Gastrocnemius medialis (tissue), 4 donors: ENCODE measurements at regions not wholly inside any gene's neighbourhood (a gene's known extent, or its start where the extent isn't known, plus 50 kb on each side); places are given as distances from the start of the nearest gene placed in this dataset.

Experiments
- ATAC-seq, 2 donors: fragments of 150-250 bp; one replicate each; pipeline ENCODE4 v1.9.1; 2016
- DNase-seq, 2 donors: peaks; one replicate each; pipeline ENCODE4 v3.0.0-alpha.2; 2019
- H3K27ac ChIP-seq, 4 donors: fragments of 200-600 bp; sonication (generic); 1 replicate in 1 of 4; 2 replicates in 3 of 4; pipeline ENCODE4 v1.5.1; 2016 to 2018; ENCODE audit warnings: mild to moderate bottlenecking in 2 of 4, moderate library complexity in 1 of 4
- H3K27me3 ChIP-seq, 3 donors: fragments of 200-600 bp; sonication (generic) in 2 of 3; 1 replicate in 1 of 3; 2 replicates in 2 of 3; pipeline versions ENCODE4 v1.5.1 to v1.6.0; 2016 to 2019; ENCODE audit warnings: mild to moderate bottlenecking in 1 of 3, moderate library complexity in 1 of 3
- H3K36me3 ChIP-seq, 2 donors: fragments of 200-600 bp; sonication (generic) in 1 of 2; one replicate each; pipeline ENCODE4 v1.5.1; 2017 to 2018
- H3K4me1 ChIP-seq, 2 donors: fragments of 200-600 bp; sonication (generic) in 1 of 2; one replicate each; pipeline ENCODE4 v1.5.1; 2016 to 2017; ENCODE audit warnings: mild to moderate bottlenecking in 2 of 2
- H3K4me3 ChIP-seq, 4 donors: fragments of 200-600 bp; sonication (generic) in 3 of 4; 1 replicate in 1 of 4; 2 replicates in 3 of 4; pipeline ENCODE4 v1.5.1; 2016 to 2019; ENCODE audit warnings: mild to moderate bottlenecking in 2 of 4
- H3K9me3 ChIP-seq, 3 donors: fragments of 200-600 bp; sonication (generic) in 2 of 3; 1 replicate in 1 of 3; 2 replicates in 2 of 3; pipeline ENCODE4 v1.5.1; 2016 to 2019
- CTCF ChIP-seq, 5 experiments: fragments of 450-650 bp in 3 of 5; fragments of 200-600 bp in 2 of 5; sonication (generic) in 2 of 5; IDR thresholded peaks in 4 of 5; conservative IDR thresholded peaks in 1 of 5; 1 replicate in 4 of 5; 2 replicates in 1 of 5; pipeline ENCODE4 v1.5.1; 2016 to 2019; ENCODE audit warnings: antibody characterized with exemption in 5 of 5, mild to moderate bottlenecking in 3 of 5, moderate library complexity in 3 of 5
- POLR2A ChIP-seq, 2 donors: fragments of 450-650 bp; IDR thresholded peaks; one replicate each; pipeline ENCODE4 v1.6.1; 2017; ENCODE audit warnings: antibody characterized with exemption in 2 of 2, mild to moderate bottlenecking in 2 of 2, moderate library complexity in 2 of 2
- in situ Hi-C, 4 donors: fragments of 200-750 bp; cut with MboI; loops; one replicate each; pipeline versions ENCODE4 v1.15.0 to v1.8.0; 2017; ENCODE audit warnings: low sequenced_read_pairs in 4 of 4
- intact Hi-C: fragments of 100-400 bp; cut with DNase I; formaldehyde crosslinking; loops from one replicate; pipeline ENCODE4 v1.15.1; 2023; ENCODE audit warnings: low total_unique reads

GRCh38 chr7:115474137-115474536, 552.2 kb downstream of the MDFIC start:
- in situ Hi-C loops (no loop called here), intact Hi-C loops (no loop called here)
- no peak overlapping the region for H3K4me3 ChIP-seq
- H3K4me1 ChIP-seq = no peaks in the 10 kb centered on the region
- no peaks in the 10 kb centered on the region for H3K9me3 ChIP-seq
- ATAC-seq (no peak), DNase-seq (no peak)
- H3K27me3 ChIP-seq = peaks cover 0 to 17% (median 4%) of the 10 kb centered on the region in 3 donors
- no peak overlapping the region for H3K27ac ChIP-seq
- TF ChIP-seq CTCF (IDR thresholded peaks at IDR 0.05 in 4 of 5, conservative IDR thresholded peaks at IDR 0.05 in 1 of 5) = no peak
- TF ChIP-seq POLR2A (IDR thresholded peaks at IDR 0.05) = no peak
- no peaks in the 10 kb centered on the region for H3K36me3 ChIP-seq

GRCh38 chr7:115471891-115472290, 550.0 kb downstream of the MDFIC start:
- H3K27me3 ChIP-seq = peaks cover 0 to 3% (median 0%) of the 10 kb centered on the region in 3 donors

DNA sequence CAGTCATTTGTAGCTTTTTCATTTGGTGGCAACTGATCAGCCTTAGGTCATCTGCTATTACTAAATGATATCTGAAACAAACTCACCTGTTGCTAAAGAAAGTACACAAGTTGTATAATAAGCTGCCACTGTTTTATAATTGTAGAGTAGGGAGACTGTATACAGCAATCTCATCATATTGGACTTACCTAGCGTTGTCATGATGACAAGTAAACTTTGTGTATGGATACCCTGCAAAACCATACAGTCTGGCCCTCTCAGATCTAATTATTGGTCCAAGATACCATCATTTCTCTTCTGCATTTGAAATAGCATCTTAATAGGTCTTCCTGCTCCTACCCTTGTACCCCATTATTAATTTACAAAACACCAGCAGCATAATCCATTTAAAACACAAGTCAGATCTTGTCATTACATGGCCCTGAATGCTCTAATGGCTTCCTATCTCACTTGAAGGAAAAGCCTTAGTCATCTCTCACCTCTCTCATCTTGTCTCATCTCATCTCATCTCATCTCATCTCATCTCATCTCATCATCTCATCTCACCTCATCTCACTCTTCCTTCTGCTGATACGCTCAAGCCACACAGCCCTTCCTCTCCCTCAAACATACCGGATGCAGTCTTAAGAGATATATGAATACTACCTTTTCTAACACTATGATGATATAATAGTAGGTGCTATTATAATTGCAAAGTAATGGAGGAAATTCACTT, 540.6 kb downstream of the MDFIC start:
- intact Hi-C loops = no loop called here
- no peaks in the 10 kb centered on the region for H3K4me1 ChIP-seq
- ATAC-seq = no peak
- H3K27me3 ChIP-seq = no peaks in the 10 kb centered on the region
- no peaks in the 10 kb centered on the region for H3K9me3 ChIP-seq
- in situ Hi-C loops = no loop called here
- H3K27ac ChIP-seq = no peak overlapping the region
- H3K36me3 ChIP-seq = no peaks in the 10 kb centered on the region
- no peak for DNase-seq
- H3K4me3 ChIP-seq = no peak overlapping the region
- no peak for TF ChIP-seq POLR2A (IDR thresholded peaks at IDR 0.05)
- no peak for TF ChIP-seq CTCF (IDR thresholded peaks at IDR 0.05 in 4 of 5, conservative IDR thresholded peaks at IDR 0.05 in 1 of 5)

More at GRCh38 chr7:115471891-115472290, 550.0 kb downstream of the MDFIC start:
- in situ Hi-C loops = no loop called here
- Histone ChIP-seq H3K27ac (no peak overlapping the region), H3K36me3 (no peaks in the 10 kb centered on the region), H3K4me1 (no peaks in the 10 kb centered on the region), H3K4me3 (no peak overlapping the region), H3K9me3 (no peaks in the 10 kb centered on the region)
- ATAC-seq (no peak), DNase-seq (no peak)
- TF ChIP-seq CTCF (IDR thresholded peaks at IDR 0.05 in 4 of 5, conservative IDR thresholded peaks at IDR 0.05 in 1 of 5) (no peak), POLR2A (IDR thresholded peaks at IDR 0.05) (no peak)
- intact Hi-C loops = no loop called here

GRCh38 chr7:115449689-115450088, 527.8 kb downstream of the MDFIC start:
- DNase-seq (no peak), ATAC-seq (no peak)
- Histone ChIP-seq H3K27me3 (no peaks in the 10 kb centered on the region), H3K4me3 (no peak overlapping the region), H3K27ac (no peak overlapping the region), H3K9me3 (no peaks in the 10 kb centered on the region), H3K4me1 (no peaks in the 10 kb centered on the region), H3K36me3 (no peaks in the 10 kb centered on the region)
- no peak for TF ChIP-seq CTCF (IDR thresholded peaks at IDR 0.05 in 4 of 5, conservative IDR thresholded peaks at IDR 0.05 in 1 of 5)
- TF ChIP-seq POLR2A (IDR thresholded peaks at IDR 0.05) = no peak
- in situ Hi-C loops (no loop called here), intact Hi-C loops (no loop called here)

DNA sequence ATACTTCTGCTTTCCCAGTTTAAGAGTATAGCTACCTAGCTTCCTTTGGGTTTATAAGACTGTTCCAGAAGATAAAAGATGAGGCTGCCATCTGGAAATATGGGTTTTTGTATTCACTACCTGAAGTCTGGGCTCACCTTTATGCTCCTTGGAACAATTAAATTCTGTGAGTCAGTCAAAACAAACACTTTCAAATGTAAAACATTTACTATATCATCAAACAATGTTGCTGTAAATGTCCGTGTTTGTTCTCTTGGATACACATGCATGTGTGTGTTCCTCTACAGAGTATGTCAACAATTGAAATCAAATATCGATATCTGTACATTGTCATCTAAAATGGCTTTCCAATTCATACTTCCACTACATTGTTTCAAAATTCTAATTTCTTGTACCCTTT, 525.6 kb downstream of the MDFIC start:
- no peaks in the 10 kb centered on the region for H3K36me3 ChIP-seq
- in situ Hi-C loops = no loop called here
- no peak overlapping the region for H3K27ac ChIP-seq
- no peak for TF ChIP-seq POLR2A (IDR thresholded peaks at IDR 0.05)
- TF ChIP-seq CTCF (IDR thresholded peaks at IDR 0.05 in 4 of 5, conservative IDR thresholded peaks at IDR 0.05 in 1 of 5) = no peak
- DNase-seq (no peak), ATAC-seq (no peak)
- H3K9me3 ChIP-seq = no peaks in the 10 kb centered on the region
- no peaks in the 10 kb centered on the region for H3K4me1 ChIP-seq
- no peak overlapping the region for H3K4me3 ChIP-seq
- intact Hi-C loops = no loop called here
- no peaks in the 10 kb centered on the region for H3K27me3 ChIP-seq
